H1 (cell line): ENCODE measurements at regions not wholly inside any gene's neighbourhood (a gene's known extent, or its start where the extent isn't known, plus 50 kb on each side); places are given as distances from the start of the nearest gene placed in this dataset.

Experiments used
- BCL11A ChIP-seq, 2 experiments: IDR thresholded peaks; one replicate each; pipeline ENCODE4 v1.6.1; 2011; ENCODE audit warnings: low read depth in 2 of 2, low read length in 2 of 2, mild to moderate bottlenecking in 2 of 2
- SP2 ChIP-seq: IDR thresholded peaks from 2 replicates; pipeline ENCODE4 v1.6.1; 2012; ENCODE audit warnings: mild to moderate bottlenecking, low read length, inconsistent platforms

- TF ChIP-seq SP2 (no peak), BCL11A (IDR thresholded peaks at IDR 0.05; ENCODE audit: low read depth in 2 of 2, low read length in 2 of 2) (no peak)
- TF ChIP-seq, all 59 proteins: peak for 0
These were observed 219.9 kb upstream of the NREP start (continued) for GRCh38 chr5:111976705-111977435.
